ENCODE measurements at regions not wholly inside any gene's neighbourhood (a gene's known extent, or its start where the extent isn't known, plus 50 kb on each side); places are given as distances from the start of the nearest gene placed in this dataset.

GRCh38 chr14:75333606-75334548 lies 55.2 kb downstream of the FOS start:
- peak; percentile 17 to 27 for DNase-seq (ENCODE audit: low read depth in 2 of 2)

GRCh38 chr14:75334549-75335051 lies 56.0 kb downstream of the FOS start:
- DNase-seq (ENCODE audit: low read depth in 2 of 2) = no peak

GRCh38 chr14:75335571-75335970 lies 56.9 kb downstream of the FOS start:
- DNase-seq (ENCODE audit: low read depth in 2 of 2) = no peak

- no peak for DNase-seq (ENCODE audit: low read depth in 2 of 2)
These were observed 59.8 kb downstream of the FOS start for GRCh38 chr14:75338398-75338797.

GRCh38 chr14:75339059-75339458 lies 60.4 kb downstream of the FOS start:
- no peak for DNase-seq (ENCODE audit: low read depth in 2 of 2)

- no peak for DNase-seq (ENCODE audit: low read depth in 2 of 2)
These were observed 62.3 kb downstream of the FOS start for GRCh38 chr14:75340921-75341320.

- no peak for DNase-seq (ENCODE audit: low read depth in 2 of 2)
These were observed 63.0 kb downstream of the FOS start for GRCh38 chr14:75341620-75342019.

GRCh38 chr14:75342762-75343599 lies 64.4 kb downstream of the FOS start:
- DNase-seq (ENCODE audit: low read depth in 2 of 2) = no peak

GRCh38 chr14:75343911-75344310 lies 65.3 kb downstream of the FOS start:
- DNase-seq (ENCODE audit: low read depth in 2 of 2) = no peak

GRCh38 chr14:75344411-75344810 lies 65.8 kb downstream of the FOS start:
- DNase-seq (ENCODE audit: low read depth in 2 of 2) = no peak

GRCh38 chr14:75350505-75351060 lies 72.0 kb downstream of the FOS start:
- DNase-seq (ENCODE audit: low read depth in 2 of 2) = no peak

- DNase-seq (ENCODE audit: low read depth in 2 of 2) = no peak
These were observed 68.7 kb upstream of the JDP2 start for GRCh38 chr14:75359098-75359497.

GRCh38 chr14:75361041-75361440 lies 66.8 kb upstream of the JDP2 start:
- DNase-seq (ENCODE audit: low read depth in 2 of 2) = no peak

GRCh38 chr14:75361751-75362433 lies 65.9 kb upstream of the JDP2 start:
- DNase-seq (ENCODE audit: low read depth in 2 of 2) = no peak

GRCh38 chr14:75363130-75363529 lies 64.7 kb upstream of the JDP2 start:
- no peak for DNase-seq (ENCODE audit: low read depth in 2 of 2)

GRCh38 chr14:75363570-75364227 lies 64.1 kb upstream of the JDP2 start:
- DNase-seq (ENCODE audit: low read depth in 2 of 2) = no peak

- DNase-seq (ENCODE audit: low read depth in 2 of 2) = no peak
These were observed 62.7 kb upstream of the JDP2 start for GRCh38 chr14:75365116-75365515.

GRCh38 chr14:75366963-75367362 lies 60.9 kb upstream of the JDP2 start:
- no peak for DNase-seq (ENCODE audit: low read depth in 2 of 2)

- DNase-seq (ENCODE audit: low read depth in 2 of 2) = no peak
These were observed 59.5 kb upstream of the JDP2 start for GRCh38 chr14:75368333-75368732.

GRCh38 chr14:75369506-75369905 lies 58.3 kb upstream of the JDP2 start:
- DNase-seq (ENCODE audit: low read depth in 2 of 2) = no peak
